GM12878 (cell line): ENCODE measurements at regions not wholly inside any gene's neighbourhood (a gene's known extent, or its start where the extent isn't known, plus 50 kb on each side); places are given as distances from the start of the nearest gene placed in this dataset.

Experiments
- ATAC-seq: fragments of 200-7000 bp; cut with Tn5 transposase; 3 replicates; pipeline ENCODE4 v1.9.1; 2020; ENCODE audit warnings: mild to moderate bottlenecking, moderate library complexity
- BruUV-seq: library from RNA; stranded (reverse); fragments of 400-500 nt; replicated peaks from 2 replicates; lab custom pipeline; 2021; lab: Mats Ljungman, UMichigan
- CTCF ChIA-PET: fragments of 300-600 bp; sonication (Branson Sonifier 250); formaldehyde crosslinking; extraction: SDS; loops from one replicate; lab custom pipeline; 2021; ENCODE audit warnings: inconsistent platforms; lab: Yijun Ruan, JAX
- POLR2A ChIA-PET: fragments of 350-600 bp; formaldehyde crosslinking; extraction: SDS; loops from one replicate; lab custom pipeline; 2021; ENCODE audit warnings: inconsistent platforms; lab: Charles Lee
- RAD21 ChIA-PET: fragments of 300-600 bp; sonication (Branson Sonifier 250); formaldehyde crosslinking; loops from one replicate; lab custom pipeline; 2023; ENCODE audit warnings: antibody characterized with exemption; ENCODE audit not compliant: unreplicated experiment; lab: Charles Lee
- SMC1A ChIA-PET: fragments of 300-600 bp; sonication (Branson Sonifier 250); formaldehyde crosslinking; loops from one replicate; lab custom pipeline; 2023; ENCODE audit not compliant: unreplicated experiment, uncharacterized antibody; lab: Charles Lee
- DNase-seq: peaks from one replicate; pipeline ENCODE4 v3.0.0-alpha.2; 2011; ENCODE audit warnings: low read depth, low spot score
- FAIRE-seq: peaks from 3 replicates; lab custom pipeline; 2011; peaks lifted over from hg19 to GRCh38; lab: Jason Lieb, UNC
- H2AFZ ChIP-seq: 2 replicates; pipeline ENCODE4 v1.6.0; 2011; ENCODE audit warnings: low read depth, low read length, control low read depth; ENCODE audit not compliant: control insufficient read depth
- H3K27ac ChIP-seq: 2 replicates; pipeline ENCODE4 v1.5.1; 2011; ENCODE audit warnings: control low read depth; ENCODE audit not compliant: control insufficient read depth, insufficient read depth
- H3K27me3 ChIP-seq, 2 experiments: replicated peaks in 1 of 2; 2 replicates each; pipeline versions ENCODE4 v1.6.0 to v1.6.1; 2011; ENCODE audit warnings: low read length in 1 of 2; ENCODE audit not compliant: control insufficient read depth in 2 of 2, insufficient read depth in 2 of 2
- H3K36me3 ChIP-seq, 2 experiments: 2 replicates each; pipeline ENCODE4 v1.5.1; 2011; ENCODE audit warnings: low read length in 1 of 2; ENCODE audit not compliant: control insufficient read depth in 2 of 2, insufficient read depth in 2 of 2
- H3K4me1 ChIP-seq: 2 replicates; pipeline ENCODE4 v1.6.1; 2011; ENCODE audit warnings: mild to moderate bottlenecking, low read length, moderate library complexity, mixed read lengths; ENCODE audit not compliant: control insufficient read depth, insufficient read depth
- H3K4me2 ChIP-seq: 2 replicates; pipeline ENCODE4 v1.6.0; 2011; ENCODE audit warnings: control low read depth; ENCODE audit not compliant: control insufficient read depth, insufficient read depth
- H3K4me3 ChIP-seq: fragments of 200-600 bp; sonication (generic); 2 replicates; pipeline ENCODE4 v1.5.1; 2016
- H3K79me2 ChIP-seq: 2 replicates; pipeline ENCODE4 v1.6.0; 2011; ENCODE audit warnings: low read length; ENCODE audit not compliant: control insufficient read depth, insufficient read depth
- H3K9ac ChIP-seq: 2 replicates; pipeline ENCODE4 v1.8.0; 2011; ENCODE audit warnings: low read length, control low read depth, mixed read lengths; ENCODE audit not compliant: control insufficient read depth, insufficient read depth
- H3K9me3 ChIP-seq: replicated peaks from 3 replicates; pipeline ENCODE4 v1.5.1; 2011; ENCODE audit warnings: mild to moderate bottlenecking, low read length; ENCODE audit not compliant: control insufficient read depth, insufficient read depth
- H4K20me1 ChIP-seq: 2 replicates; pipeline ENCODE4 v1.6.0; 2011; ENCODE audit not compliant: control insufficient read depth, insufficient read depth
- CHD4 ChIP-seq: fragments of 200-600 bp; sonication (generic); IDR thresholded peaks from 2 replicates; pipeline ENCODE4 v1.6.1; 2016; ENCODE audit warnings: mild to moderate bottlenecking
- GATAD2B ChIP-seq: fragments of 450-650 bp; conservative IDR thresholded peaks from 2 replicates; pipeline ENCODE4 v1.6.1; 2017; ENCODE audit warnings: low read depth, mild to moderate bottlenecking, moderate library complexity
- IKZF1 ChIP-seq: fragments of 450-650 bp; conservative IDR thresholded peaks from 2 replicates; pipeline ENCODE4 v1.6.1; 2017; ENCODE audit warnings: antibody characterized with exemption, mild to moderate bottlenecking
- IKZF2 ChIP-seq, 2 experiments: fragments of 450-650 bp; IDR thresholded peaks; 2 replicates each; pipeline ENCODE4 v1.6.1; 2017; ENCODE audit warnings: mild to moderate bottlenecking in 2 of 2, moderate library complexity in 2 of 2
- MEF2B ChIP-seq: fragments of 450-650 bp; IDR thresholded peaks from 2 replicates; pipeline ENCODE4 v1.6.1; 2018; ENCODE audit warnings: mild to moderate bottlenecking, moderate library complexity; ENCODE audit not compliant: partially characterized antibody, poor library complexity, severe bottlenecking
- WGBS: methylation state at CpG from one replicate; pipeline ENCODE4 v1.1.6; 2016; ENCODE audit warnings: low lambda C conversion rate; ENCODE audit not compliant: insufficient replicate concordance, insufficient coverage; ENCODE audit errors: missing lambda C conversion rate; 5-methylcytosine and 5-hydroxymethylcytosine counted together
- in situ Hi-C: fragments of 300-500 bp; cut with MboI; formaldehyde crosslinking; loops from 9 replicates; pipeline ENCODE4 v1.14.3; 2018; ENCODE audit warnings: mixed read lengths
- intact Hi-C: fragments of 100-400 bp; cut with micrococcal nuclease; formaldehyde crosslinking; loops from one replicate; pipeline ENCODE4 v1.14.2; 2022; ENCODE audit not compliant: unreplicated experiment
- TF ChIP-seq, protein P1 (sequence below): fragments of 450-650 bp; IDR thresholded peaks from 2 replicates; pipeline ENCODE4 v1.6.1; 2017; ENCODE audit warnings: low read depth, mild to moderate bottlenecking, moderate library complexity
- TF ChIP-seq, protein P2 (sequence below): fragments of 450-650 bp; IDR thresholded peaks from 2 replicates; pipeline ENCODE4 v1.6.1; 2017; ENCODE audit warnings: mild to moderate bottlenecking, moderate library complexity

DNA sequence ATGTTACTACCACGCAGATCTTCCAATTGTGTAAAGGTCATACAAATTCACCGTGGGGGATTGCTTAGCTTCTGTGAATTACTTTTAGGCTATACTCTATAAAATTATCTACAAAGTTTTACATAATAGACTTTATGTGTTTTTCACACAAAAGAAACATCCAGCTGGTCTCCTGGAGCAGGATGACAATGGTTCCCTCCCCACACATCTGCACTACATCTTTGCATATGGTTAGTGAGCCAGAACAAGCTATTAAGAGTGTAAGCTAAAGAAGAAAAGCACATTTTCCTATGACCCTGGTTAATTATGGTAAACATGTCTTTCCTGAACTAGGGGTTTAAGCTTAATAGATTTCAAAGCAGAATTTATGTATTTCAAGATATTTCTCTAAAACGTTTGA, 295.1 kb downstream of the ASXL3 start:
- Histone ChIP-seq H3K9me3 (no peaks in the 10 kb centered on the region), H3K79me2 (no peaks in the 10 kb centered on the region), H3K4me1 (no peaks in the 10 kb centered on the region), H3K4me2 (no peak overlapping the region), H3K27ac (no peak overlapping the region), H3K27me3 (no peaks in the 10 kb centered on the region), H3K9ac (no peak overlapping the region), H3K36me3 (no peaks in the 10 kb centered on the region), H2AFZ (no peak overlapping the region), H4K20me1 (no peaks in the 10 kb centered on the region), H3K4me3 (no peak overlapping the region)
- intact Hi-C loops, result no loop called here
- no TSS peak for BruUV-seq
- ATAC-seq (peak; percentile 39; the same call in 2 of the 3 replicates), DNase-seq (no peak), FAIRE-seq (no peak)
- ChIA-PET SMC1A (interaction anchor here (1.5 to 4.8 kb wide), 2 partner anchors 31 to 64 kb away, joined by 4 to 44 read pairs; no protein-coding TSS in a partner anchor), RAD21 (interaction anchor here (1.0 to 1.5 kb wide), 2 partner anchors 64 to 250 kb away, joined by 4 to 5 read pairs; no protein-coding TSS in a partner anchor), POLR2A (interaction anchor here (0.6 kb wide), 1 partner anchor 620 kb away, joined by 5 read pairs; no protein-coding TSS in a partner anchor), CTCF (interaction anchor here (0.9 to 1.4 kb wide), 6 partner anchors 29 to 452 kb away, joined by 3 to 4 read pairs (median 3); no protein-coding TSS in a partner anchor)
- WGBS, result 2% methylated on average over 3 of the region's 3 CpGs
- in situ Hi-C loops, result no loop called here
- TF ChIP-seq, protein P1, sequence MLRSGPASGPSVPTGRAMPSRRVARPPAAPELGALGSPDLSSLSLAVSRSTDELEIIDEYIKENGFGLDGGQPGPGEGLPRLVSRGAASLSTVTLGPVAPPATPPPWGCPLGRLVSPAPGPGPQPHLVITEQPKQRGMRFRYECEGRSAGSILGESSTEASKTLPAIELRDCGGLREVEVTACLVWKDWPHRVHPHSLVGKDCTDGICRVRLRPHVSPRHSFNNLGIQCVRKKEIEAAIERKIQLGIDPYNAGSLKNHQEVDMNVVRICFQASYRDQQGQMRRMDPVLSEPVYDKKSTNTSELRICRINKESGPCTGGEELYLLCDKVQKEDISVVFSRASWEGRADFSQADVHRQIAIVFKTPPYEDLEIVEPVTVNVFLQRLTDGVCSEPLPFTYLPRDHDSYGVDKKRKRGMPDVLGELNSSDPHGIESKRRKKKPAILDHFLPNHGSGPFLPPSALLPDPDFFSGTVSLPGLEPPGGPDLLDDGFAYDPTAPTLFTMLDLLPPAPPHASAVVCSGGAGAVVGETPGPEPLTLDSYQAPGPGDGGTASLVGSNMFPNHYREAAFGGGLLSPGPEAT, result 0 out of 2 replicates have a peak, but pooled peaks have one; percentile 14
- TF ChIP-seq CHD4, result no peak

GRCh38 chr18:33871363-33872025, 293.5 kb downstream of the ASXL3 start:
- no peak overlapping the region for H3K27ac ChIP-seq
- H3K79me2 ChIP-seq, result no peaks in the 10 kb centered on the region
- in situ Hi-C loops (no loop called here), intact Hi-C loops (no loop called here)
- no peak for DNase-seq
- H3K36me3 ChIP-seq, result no peaks in the 10 kb centered on the region
- WGBS, result 39% methylated on average over 2 of the region's 2 CpGs
- H3K9me3 ChIP-seq, result no peaks in the 10 kb centered on the region
- RAD21 ChIA-PET, result interaction anchor here (0.7 to 1.6 kb wide), 6 partner anchors 25 to 449 kb away, joined by 3 to 8 read pairs (median 3); no protein-coding TSS in a partner anchor
- CTCF ChIA-PET, result interaction anchor here (0.6 to 2.1 kb wide), 6 partner anchors 15 to 451 kb away, joined by 3 to 8 read pairs (median 3); no protein-coding TSS in a partner anchor
- BruUV-seq, result no TSS peak
- no peak overlapping the region for H2AFZ ChIP-seq
- no peaks in the 10 kb centered on the region for H3K27me3 ChIP-seq
- no peaks in the 10 kb centered on the region for H4K20me1 ChIP-seq
- H3K9ac ChIP-seq, result no peak overlapping the region
- no peak overlapping the region for H3K4me2 ChIP-seq
- no peak for FAIRE-seq
- H3K4me1 ChIP-seq, result no peaks in the 10 kb centered on the region
- SMC1A ChIA-PET, result interaction anchor here (0.7 to 4.8 kb wide), 13 partner anchors 8 to 782 kb away, joined by 3 to 44 read pairs (median 3); no protein-coding TSS in a partner anchor
- POLR2A ChIA-PET, result interaction anchor here (1.0 kb wide), 1 partner anchor 17 kb away, joined by 3 read pairs; no protein-coding TSS in a partner anchor
- peak; percentile 73 for ATAC-seq
- H3K4me3 ChIP-seq, result no peak overlapping the region
- TF ChIP-seq MEF2B (peak; percentile 32), GATAD2B (no peak), IKZF2 (IDR thresholded peaks at IDR 0.05) (peak in 1 of 2 experiments; percentile 19; a peak in 1 of 4 replicates), IKZF1 (peak; percentile 49; the same call in 1 of the 2 replicates)
- TF ChIP-seq, protein P2, sequence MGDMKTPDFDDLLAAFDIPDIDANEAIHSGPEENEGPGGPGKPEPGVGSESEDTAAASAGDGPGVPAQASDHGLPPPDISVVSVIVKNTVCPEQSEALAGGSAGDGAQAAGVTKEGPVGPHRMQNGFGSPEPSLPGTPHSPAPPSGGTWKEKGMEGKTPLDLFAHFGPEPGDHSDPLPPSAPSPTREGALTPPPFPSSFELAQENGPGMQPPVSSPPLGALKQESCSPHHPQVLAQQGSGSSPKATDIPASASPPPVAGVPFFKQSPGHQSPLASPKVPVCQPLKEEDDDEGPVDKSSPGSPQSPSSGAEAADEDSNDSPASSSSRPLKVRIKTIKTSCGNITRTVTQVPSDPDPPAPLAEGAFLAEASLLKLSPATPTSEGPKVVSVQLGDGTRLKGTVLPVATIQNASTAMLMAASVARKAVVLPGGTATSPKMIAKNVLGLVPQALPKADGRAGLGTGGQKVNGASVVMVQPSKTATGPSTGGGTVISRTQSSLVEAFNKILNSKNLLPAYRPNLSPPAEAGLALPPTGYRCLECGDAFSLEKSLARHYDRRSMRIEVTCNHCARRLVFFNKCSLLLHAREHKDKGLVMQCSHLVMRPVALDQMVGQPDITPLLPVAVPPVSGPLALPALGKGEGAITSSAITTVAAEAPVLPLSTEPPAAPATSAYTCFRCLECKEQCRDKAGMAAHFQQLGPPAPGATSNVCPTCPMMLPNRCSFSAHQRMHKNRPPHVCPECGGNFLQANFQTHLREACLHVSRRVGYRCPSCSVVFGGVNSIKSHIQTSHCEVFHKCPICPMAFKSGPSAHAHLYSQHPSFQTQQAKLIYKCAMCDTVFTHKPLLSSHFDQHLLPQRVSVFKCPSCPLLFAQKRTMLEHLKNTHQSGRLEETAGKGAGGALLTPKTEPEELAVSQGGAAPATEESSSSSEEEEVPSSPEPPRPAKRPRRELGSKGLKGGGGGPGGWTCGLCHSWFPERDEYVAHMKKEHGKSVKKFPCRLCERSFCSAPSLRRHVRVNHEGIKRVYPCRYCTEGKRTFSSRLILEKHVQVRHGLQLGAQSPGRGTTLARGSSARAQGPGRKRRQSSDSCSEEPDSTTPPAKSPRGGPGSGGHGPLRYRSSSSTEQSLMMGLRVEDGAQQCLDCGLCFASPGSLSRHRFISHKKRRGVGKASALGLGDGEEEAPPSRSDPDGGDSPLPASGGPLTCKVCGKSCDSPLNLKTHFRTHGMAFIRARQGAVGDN, result 0 out of 2 replicates have a peak, but pooled peaks have one; percentile 41
